GM18861 (cell line): ENCODE measurements at regions not wholly inside any gene's neighbourhood (a gene's known extent, or its start where the extent isn't known, plus 50 kb on each side); places are given as distances from the start of the nearest gene placed in this dataset.
"Not testable (repeated sequence)": the region's sequence is repeated elsewhere in the genome, so short reads cannot be mapped to it uniquely, and the experiment has no call there.

Source experiments
- ATAC-seq: cut with Tn5 transposase; IDR thresholded peaks from one replicate; pipeline ENCODE4 v1.9.1; 2021; ENCODE audit not compliant: unreplicated experiment

GRCh38 chr15:26197060-26197459, 333.9 kb upstream of the ATP10A start:
- no peak for ATAC-seq

DNA sequence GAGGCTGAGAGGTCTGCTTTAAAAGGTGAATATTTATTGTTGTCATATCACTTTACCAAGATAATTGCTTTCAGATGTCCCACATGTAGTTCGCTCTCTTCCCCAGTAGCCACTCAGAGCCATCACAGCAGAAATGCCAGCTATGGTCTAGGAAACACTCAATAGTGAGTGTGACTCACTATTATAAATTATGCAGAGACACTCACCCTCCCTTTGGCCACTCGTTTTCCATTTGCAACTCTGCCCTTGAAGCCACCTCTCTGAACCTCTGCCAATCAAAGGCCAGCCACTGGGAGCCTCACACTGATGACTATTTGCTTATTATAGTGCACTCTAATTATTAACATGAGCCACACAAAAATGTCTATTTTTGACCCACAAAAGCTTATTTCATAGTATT, 328.1 kb upstream of the ATP10A start:
- no peak for ATAC-seq

DNA sequence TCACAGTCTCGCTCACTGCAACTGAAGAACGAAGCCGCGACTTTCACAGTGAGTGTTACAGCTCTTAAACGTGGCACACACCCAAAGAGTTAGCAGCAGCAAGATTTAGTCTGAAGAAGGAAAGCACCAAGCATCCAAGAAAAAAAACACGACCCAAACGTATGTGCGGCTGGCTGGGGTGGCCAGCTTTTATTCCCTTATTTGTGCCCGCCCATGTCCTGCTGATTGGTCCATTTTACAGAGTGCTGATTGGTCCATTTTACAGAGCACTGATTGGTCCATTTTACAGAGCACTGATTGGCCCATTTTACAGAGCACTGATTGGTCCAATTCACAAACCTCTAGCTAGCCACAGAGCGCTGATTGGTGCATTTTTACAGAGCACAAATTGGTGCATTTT, 323.0 kb upstream of the ATP10A start:
- ATAC-seq, result not testable (repeated sequence)

DNA sequence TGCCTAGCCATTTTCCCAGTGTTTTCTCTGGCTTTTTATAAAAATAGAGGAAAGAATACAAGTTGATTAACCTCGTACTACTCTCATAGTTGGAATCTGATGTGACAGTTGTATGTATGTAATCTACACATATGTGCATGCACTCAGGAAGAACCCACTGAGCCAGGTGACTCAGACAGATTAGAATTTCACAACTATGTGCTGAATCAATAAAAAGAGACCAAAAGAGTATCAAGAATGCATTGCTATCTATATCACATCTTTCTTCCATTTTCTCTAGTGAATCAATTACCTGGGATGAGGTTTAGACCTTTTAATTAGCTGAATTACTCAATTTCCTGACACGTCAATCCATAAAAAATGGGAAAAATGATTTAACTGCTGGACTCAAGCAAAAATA, 319.3 kb upstream of the ATP10A start:
- no peak for ATAC-seq

DNA sequence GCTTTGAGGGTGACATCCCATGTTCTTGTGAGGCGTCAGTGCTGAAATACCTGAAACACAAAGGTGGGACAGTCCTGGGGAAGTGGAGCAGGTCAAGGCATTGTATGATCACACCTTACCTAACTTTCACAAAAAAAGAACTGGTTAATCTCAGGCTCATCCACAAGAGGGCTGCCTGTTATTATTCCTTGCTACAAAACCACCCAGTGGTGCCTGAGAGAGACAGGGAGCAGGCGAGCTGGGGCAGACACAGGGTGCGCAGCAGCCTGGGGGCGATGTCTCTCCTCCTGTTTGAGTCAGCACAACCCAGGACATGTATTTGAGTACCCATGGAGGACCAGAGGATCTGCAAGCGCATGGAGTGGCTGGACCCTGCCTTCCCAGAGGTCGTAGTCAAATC, 316.8 kb upstream of the ATP10A start:
- no peak for ATAC-seq

GRCh38 chr15:26178640-26179220, 315.6 kb upstream of the ATP10A start:
- ATAC-seq, result no peak

DNA sequence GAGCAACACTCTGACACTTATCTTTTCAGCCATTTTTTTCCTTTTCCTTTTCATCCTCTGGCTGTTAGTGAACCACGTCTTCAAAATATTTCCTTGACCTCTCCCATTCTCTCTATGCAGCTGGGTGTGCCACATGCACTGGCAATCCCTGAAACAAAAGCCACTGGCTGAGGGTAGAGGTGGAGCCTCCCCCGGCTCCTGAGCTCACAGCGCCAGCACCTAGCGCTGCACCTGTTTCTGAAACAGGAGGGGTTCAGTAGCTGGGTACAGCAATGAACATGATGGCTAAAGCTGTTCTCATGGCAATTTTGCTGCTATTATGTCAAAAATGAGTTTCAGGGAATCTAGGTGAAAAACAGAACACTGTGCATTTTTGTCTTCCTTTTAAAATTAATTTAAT, 314.7 kb upstream of the ATP10A start:
- no peak for ATAC-seq

DNA sequence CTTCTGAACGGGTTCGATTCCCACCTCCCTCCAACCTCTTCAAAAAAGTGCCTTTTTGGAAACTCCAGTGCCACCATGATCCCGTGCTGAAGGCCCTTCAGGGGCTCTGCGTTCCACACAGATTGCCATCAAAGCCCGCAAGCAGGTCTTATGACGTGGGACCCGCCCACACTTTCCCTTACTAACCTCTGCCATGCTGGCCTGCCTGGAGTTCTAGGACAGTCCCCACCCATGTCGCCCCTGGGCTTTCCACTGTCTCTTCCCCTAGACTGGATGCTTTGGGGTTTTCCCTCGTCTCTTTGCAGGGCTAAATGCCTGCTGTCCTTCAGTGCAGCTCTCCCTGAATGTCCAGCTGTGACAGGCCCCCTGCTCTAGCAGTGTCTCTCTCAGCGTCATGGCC, 313.7 kb upstream of the ATP10A start:
- no peak for ATAC-seq

DNA sequence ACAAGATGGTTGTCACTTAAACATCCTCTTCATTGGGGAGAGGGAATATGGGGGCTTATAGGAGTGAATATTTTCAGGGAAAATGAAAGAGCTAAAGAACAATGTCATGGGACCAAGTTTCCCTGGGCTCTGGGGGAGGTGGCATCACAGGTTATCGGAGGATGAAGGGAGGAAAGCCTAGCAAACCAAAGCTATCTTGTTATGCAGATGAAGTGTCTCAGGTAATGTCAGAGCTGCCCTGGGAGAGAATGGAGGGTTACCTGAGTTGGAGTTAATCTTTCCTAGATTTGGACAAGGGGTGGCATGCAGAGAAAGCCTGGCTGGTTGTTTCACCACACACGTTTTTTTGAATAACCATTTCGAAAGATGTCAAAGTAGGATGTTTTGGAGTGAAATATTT, 308.1 kb upstream of the ATP10A start:
- no peak for ATAC-seq

GRCh38 chr15:26166429-26166828, 303.3 kb upstream of the ATP10A start:
- no peak for ATAC-seq

- no peak for ATAC-seq
Observed at GRCh38 chr15:26165546-26165945, 302.4 kb upstream of the ATP10A start.

GRCh38 chr15:26160343-26160742, 297.2 kb upstream of the ATP10A start:
- ATAC-seq, result no peak

DNA sequence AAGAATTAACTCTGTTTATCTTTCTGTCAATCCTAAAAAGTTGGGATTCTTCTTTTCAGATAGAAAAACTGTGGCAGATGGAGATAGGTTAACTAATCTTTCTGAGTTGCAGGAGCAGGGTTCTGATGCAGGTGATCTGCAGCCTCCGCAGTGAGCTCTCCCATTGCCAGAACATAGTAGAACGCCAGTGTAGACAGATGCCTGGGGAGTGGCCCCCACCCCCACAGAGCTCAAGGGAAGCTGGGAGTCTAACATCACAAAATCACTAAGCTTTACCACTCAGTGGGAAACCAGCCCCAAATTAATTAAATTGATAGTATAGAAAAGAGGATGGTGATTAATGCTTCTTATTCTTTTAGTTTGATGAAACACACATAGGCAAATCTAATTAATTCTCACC, 295.0 kb upstream of the ATP10A start:
- ATAC-seq, result no peak

DNA sequence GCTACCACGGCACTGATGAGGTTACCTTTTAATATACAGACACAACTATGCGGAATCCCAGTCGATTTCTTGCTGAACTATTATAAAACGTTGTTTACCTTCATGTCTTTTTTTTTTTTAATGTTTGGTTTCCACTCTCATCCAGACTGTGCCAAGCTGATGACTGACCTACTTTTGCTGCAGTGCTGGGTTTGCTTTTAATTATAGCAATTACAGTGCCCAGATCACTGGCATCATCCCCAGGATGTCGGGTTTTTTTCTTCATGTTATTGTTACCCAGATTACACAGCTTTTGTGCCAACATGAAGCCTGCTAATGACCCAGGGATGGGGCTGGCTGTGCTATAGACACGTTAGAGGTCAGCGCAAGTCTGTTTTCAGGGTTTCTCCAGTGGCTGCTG, 294.0 kb upstream of the ATP10A start:
- ATAC-seq, result no peak

DNA sequence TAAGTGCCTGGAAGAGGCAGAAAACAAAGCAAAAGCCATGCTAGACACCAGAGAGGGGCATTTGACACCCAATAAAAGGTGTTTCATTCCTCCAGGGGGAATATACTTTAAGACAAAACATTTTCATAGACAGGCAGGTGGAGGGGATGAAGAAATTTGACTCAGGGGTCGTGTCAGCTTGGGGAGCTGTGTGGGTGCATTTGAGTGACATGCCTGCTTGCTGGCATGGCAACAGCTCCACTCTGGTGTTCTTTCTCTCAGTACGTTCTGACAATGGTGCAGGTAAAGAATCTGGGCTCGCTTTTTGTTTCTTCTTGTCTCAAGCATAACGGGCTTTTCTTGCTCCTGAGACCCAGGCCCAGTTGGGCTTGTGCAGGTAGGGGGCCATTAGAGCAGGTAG, 292.9 kb upstream of the ATP10A start:
- ATAC-seq, result no peak

DNA sequence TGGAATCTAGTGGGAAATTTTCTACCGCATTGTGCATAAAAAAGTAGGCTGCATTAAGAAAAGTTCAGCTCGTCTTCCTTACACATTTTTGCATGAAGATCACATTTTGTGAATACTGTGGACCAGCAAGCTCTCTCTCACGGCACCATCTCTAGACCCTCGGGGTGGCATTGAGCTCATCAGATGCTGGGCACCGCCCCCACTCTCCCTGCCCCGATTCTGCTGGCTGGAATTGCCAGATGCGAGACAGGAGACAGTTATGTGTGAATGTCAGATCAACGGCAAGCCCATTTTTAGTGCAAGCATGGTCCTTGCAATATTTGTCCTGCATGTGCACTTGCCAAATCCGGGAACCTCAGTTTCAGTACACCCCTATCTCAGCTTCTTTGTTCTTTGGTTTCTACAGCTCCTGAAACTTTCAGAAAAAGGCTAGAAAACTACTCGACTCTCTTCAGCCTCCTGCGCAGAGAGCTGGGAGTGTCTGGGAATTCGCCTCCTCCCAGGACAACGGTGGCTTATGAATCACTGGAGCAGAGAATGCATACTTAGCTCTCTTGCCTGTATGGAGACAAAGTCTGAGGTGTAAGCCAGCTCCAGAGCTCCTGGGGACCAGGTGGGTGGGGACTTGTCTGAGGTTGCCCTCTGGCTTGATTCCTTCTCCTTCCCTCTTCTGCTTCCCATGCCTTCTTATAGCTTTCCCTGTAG, 285.2 kb upstream of the ATP10A start:
- no peak for ATAC-seq

DNA sequence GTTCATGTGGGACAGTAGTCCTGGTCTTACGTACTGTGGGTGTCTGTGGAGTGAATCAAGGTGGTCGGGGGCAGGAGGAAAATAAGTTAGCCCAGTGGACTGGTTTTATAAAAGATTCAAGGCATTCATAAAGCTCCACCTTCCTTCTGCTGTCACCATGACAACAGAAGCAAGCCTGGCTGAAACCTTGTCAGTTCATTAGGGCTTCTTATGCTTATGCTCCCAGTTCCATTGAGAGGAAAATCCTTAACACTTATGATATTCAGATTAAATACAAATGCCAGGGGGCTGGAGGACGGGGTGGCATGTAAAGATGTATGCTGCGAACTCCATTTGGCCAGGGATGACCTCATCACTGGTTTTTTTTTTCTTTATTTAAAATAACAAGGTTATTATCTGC, 283.1 kb upstream of the ATP10A start:
- ATAC-seq, result no peak

GRCh38 chr15:26145796-26146195, 282.7 kb upstream of the ATP10A start:
- ATAC-seq, result no peak

DNA sequence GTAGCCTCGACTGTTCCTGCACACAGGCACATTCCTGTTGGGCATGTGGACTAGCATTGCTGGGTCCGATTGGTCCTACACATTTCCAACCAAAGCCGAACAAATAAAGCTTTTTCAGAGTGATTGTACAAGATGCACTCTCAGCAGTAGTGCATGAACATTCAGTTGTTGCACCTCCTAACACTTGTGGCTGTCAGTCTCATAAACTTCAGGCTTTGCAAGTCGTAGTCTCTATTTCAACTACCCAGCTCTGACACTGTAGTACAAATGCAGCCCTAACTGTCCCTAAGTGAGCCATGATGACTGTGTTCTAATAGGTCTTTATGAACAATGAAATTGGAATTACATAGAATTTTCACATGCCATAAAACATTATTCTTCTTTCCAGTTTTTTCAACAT, 281.7 kb upstream of the ATP10A start:
- ATAC-seq, result no peak

DNA sequence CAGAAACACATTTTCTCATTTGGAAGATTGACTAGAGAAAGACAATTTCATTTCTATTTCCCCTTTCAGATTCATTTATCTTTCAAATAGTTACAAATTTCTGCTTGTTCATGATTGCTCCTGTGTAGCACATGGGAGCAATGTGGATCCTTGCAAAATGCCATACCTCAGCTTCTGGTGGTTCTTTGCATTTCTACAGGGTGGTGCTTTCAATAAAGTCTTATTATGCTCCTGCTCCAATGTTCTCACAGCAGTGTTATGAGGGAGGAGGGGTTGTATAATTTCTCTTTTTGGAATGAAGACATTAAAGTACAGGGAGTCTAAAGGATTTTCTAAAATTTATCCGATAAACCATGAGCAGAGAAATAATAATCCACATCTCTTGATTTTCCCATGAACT, 280.1 kb upstream of the ATP10A start:
- ATAC-seq, result no peak

DNA sequence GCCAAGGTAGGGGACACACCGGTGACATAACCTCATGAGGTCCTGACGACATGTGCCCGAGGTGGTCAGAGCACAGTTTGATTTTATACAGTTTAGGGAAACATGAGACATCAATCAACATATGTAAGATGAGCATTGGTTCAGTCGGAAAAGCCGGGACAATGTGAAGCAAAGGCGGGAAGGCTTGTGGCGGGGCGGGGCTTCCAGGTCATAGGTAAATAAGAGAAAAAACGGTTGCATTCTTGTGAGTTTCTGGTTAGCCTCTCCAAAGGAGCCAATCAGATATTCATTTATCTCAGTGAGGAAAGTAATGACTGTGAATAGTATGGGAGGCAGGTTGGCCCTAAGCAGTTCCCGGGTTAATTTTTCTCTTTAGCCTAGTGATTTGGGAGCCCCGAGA, 271.7 kb upstream of the ATP10A start:
- ATAC-seq, result no peak

GRCh38 chr15:26134152-26134551, 271.0 kb upstream of the ATP10A start:
- ATAC-seq, result no peak

GRCh38 chr15:26132811-26133210, 269.7 kb upstream of the ATP10A start:
- ATAC-seq, result no peak
